ENCODE measurements at regions not wholly inside any gene's neighbourhood (a gene's known extent, or its start where the extent isn't known, plus 50 kb on each side); places are given as distances from the start of the nearest gene placed in this dataset.
A peak's percentile ranks its signal among the peaks of the same experiment; 100 is the strongest.

- DNase-seq (ENCODE audit: low read depth, low spot score): no peak
These were observed 274.4 kb downstream of the PTBP2 start for GRCh38 chr1:96996001-96996400.

- DNase-seq (ENCODE audit: low read depth, low spot score): no peak
These were observed 276.1 kb downstream of the PTBP2 start for GRCh38 chr1:96997717-96998116.

GRCh38 chr1:96998466-96998865 is 276.9 kb downstream of the PTBP2 start:
- DNase-seq (ENCODE audit: low read depth, low spot score): no peak

- DNase-seq (ENCODE audit: low read depth, low spot score): no peak
These were observed 277.6 kb downstream of the PTBP2 start for GRCh38 chr1:96999191-96999590.

- DNase-seq (ENCODE audit: low read depth, low spot score): no peak
These were observed 282.5 kb downstream of the PTBP2 start for GRCh38 chr1:97004054-97004453.

- no peak for DNase-seq (ENCODE audit: low read depth, low spot score)
These were observed 283.2 kb downstream of the PTBP2 start for GRCh38 chr1:97004743-97005142.

GRCh38 chr1:97006044-97006661 is 284.6 kb downstream of the PTBP2 start:
- DNase-seq (ENCODE audit: low read depth, low spot score): peak; percentile 49

GRCh38 chr1:97007840-97008604 is 286.4 kb downstream of the PTBP2 start:
- DNase-seq (ENCODE audit: low read depth, low spot score): no peak

GRCh38 chr1:97010566-97011264 is 289.1 kb downstream of the PTBP2 start:
- DNase-seq (ENCODE audit: low read depth, low spot score): no peak

- no peak for DNase-seq (ENCODE audit: low read depth, low spot score)
These were observed 291.6 kb downstream of the PTBP2 start for GRCh38 chr1:97013136-97013535.

GRCh38 chr1:97013941-97014340 is 292.4 kb downstream of the PTBP2 start:
- peak; percentile 46 for DNase-seq (ENCODE audit: low read depth, low spot score)

- DNase-seq (ENCODE audit: low read depth, low spot score): no peak
These were observed 292.8 kb downstream of the PTBP2 start for GRCh38 chr1:97014426-97014825.

GRCh38 chr1:97017895-97018294 is 296.3 kb downstream of the PTBP2 start:
- DNase-seq (ENCODE audit: low read depth, low spot score): no peak
